ENCODE measurements at regions not wholly inside any gene's neighbourhood (a gene's known extent, or its start where the extent isn't known, plus 50 kb on each side); places are given as distances from the start of the nearest gene placed in this dataset.

GRCh38 chr13:82407321-82407720 is 1475.0 kb downstream of the SLITRK1 start:
- TF ChIP-seq, protein P1, sequence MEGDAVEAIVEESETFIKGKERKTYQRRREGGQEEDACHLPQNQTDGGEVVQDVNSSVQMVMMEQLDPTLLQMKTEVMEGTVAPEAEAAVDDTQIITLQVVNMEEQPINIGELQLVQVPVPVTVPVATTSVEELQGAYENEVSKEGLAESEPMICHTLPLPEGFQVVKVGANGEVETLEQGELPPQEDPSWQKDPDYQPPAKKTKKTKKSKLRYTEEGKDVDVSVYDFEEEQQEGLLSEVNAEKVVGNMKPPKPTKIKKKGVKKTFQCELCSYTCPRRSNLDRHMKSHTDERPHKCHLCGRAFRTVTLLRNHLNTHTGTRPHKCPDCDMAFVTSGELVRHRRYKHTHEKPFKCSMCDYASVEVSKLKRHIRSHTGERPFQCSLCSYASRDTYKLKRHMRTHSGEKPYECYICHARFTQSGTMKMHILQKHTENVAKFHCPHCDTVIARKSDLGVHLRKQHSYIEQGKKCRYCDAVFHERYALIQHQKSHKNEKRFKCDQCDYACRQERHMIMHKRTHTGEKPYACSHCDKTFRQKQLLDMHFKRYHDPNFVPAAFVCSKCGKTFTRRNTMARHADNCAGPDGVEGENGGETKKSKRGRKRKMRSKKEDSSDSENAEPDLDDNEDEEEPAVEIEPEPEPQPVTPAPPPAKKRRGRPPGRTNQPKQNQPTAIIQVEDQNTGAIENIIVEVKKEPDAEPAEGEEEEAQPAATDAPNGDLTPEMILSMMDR (IDR thresholded peaks at IDR 0.05; ENCODE audit: low read depth, low read length, missing input control) = no peak
- TF ChIP-seq EGR1 (IDR thresholded peaks at IDR 0.05; ENCODE audit: low read depth in 2 of 2) = no peak
- no peak for TF ChIP-seq MAX (IDR thresholded peaks at IDR 0.05)
- TF ChIP-seq, protein P2, sequence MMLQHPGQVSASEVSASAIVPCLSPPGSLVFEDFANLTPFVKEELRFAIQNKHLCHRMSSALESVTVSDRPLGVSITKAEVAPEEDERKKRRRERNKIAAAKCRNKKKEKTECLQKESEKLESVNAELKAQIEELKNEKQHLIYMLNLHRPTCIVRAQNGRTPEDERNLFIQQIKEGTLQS (IDR thresholded peaks at IDR 0.05) = no peak
- no peak for TF ChIP-seq TAF1 (conservative IDR thresholded peaks at IDR 0.05)
- TF ChIP-seq JUND (IDR thresholded peaks at IDR 0.05) = no peak
- TF ChIP-seq YY1 (IDR thresholded peaks at IDR 0.05) = no peak
